GM19240 (cell line): ENCODE measurements at regions not wholly inside any gene's neighbourhood (a gene's known extent, or its start where the extent isn't known, plus 50 kb on each side); places are given as distances from the start of the nearest gene placed in this dataset.

Experiments used
- DNase-seq: peaks from one replicate; pipeline ENCODE4 v3.0.0; 2011; ENCODE audit warnings: low spot score; ENCODE audit not compliant: insufficient read length

- DNase-seq: no peak
Measured at GRCh38 chr15:98384328-98385029, 263.9 kb upstream of the IGF1R start.

- no peak for DNase-seq
Measured at GRCh38 chr15:98385752-98386381, 262.5 kb upstream of the IGF1R start.

GRCh38 chr15:98386561-98386960 lies 261.8 kb upstream of the IGF1R start:
- DNase-seq: no peak

GRCh38 chr15:98387866-98388265 lies 260.5 kb upstream of the IGF1R start:
- no peak for DNase-seq

- DNase-seq: no peak
Measured at GRCh38 chr15:98390946-98391530, 257.3 kb upstream of the IGF1R start.

DNA sequence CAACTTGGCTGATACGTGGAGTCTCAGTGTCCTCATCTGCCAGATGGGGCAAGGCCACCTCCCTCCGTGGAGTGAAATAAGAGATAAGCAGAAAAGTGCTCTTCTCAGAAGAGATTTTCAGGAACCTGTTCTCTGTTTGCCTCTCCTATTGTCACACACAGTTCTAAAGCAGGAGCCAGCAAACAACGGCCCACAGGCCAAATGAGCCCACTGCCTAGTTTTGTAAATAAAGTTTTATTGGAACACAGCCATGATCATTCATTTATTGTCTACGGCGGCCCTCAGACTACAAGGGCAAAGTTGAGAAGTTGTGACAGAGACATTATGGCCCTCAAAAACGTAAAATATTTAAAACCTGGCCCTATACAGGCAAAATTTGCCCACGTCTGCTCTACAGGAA lies 256.8 kb upstream of the IGF1R start:
- no peak for DNase-seq

GRCh38 chr15:98393471-98393870 lies 254.9 kb upstream of the IGF1R start:
- no peak for DNase-seq

DNA sequence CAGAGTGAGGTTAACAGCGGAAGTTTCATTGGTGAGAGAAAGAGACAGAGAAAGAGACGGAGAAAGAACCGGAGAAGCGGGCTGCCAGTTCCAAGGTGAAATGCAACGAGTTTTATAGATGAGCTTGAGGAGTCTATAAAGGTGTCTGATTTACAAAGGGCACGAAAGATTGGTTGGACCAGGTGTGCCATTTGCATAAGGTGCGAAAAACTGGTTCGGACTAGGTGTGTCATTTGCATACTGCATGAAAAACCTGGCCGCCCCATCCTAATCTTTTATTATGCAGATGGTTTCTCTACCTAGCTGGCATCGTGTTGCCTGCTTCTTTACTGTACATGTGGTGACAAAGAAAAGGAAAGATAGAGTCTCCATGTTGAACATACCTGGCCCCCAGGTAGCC lies 253.8 kb upstream of the IGF1R start:
- DNase-seq: no peak

DNA sequence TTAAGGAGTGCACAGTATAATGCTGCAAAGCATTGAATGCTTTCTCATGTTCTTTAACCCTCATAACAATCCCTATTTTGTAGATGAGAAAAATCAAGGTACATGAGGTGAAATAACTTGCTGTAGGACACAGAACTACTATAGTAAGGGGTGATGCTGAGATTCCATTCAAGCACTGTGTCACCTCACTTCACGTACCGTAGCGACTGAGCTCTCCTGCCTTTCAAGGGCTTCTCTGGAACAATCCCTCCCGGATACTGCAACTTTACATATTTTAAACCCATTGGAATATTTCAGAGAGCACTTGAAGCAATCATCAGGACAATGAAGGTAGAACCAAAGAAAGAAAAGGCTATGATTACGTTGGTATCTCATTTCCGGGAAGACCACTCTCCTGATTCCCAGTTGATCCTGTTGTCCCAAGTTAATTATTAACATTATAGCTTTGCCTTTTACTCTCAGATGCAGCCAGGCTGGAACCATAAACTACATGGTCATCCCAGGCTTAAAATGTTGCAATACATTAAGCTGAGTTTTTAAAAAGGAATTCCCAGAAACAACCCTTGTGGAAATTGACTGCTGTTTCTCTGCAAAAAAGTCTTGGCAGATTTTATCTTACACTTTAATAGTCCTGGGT lies 252.2 kb upstream of the IGF1R start:
- no peak for DNase-seq

GRCh38 chr15:98397419-98397818 lies 250.9 kb upstream of the IGF1R start:
- no peak for DNase-seq

DNA sequence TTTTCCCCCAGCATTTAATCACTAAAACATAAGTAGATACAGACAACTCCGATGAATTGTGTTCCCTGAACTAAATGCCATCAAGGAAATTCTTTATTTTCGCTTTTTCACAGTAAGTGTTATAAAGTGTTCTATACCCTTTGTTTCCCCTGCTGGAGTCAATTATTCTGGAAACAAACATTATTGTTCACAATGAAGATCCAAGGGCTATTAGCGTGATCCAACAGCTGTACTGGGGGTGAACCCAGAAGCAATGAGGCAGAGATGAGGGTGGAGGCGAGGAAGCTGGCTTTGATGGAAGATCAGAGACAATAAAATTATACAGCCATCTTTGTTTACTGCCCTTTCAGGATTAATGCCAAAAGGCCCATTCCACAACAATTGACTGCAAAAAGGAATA lies 250.3 kb upstream of the IGF1R start:
- DNase-seq: no peak

- DNase-seq: no peak
Measured at GRCh38 chr15:98398886-98399285, 249.5 kb upstream of the IGF1R start.

DNA sequence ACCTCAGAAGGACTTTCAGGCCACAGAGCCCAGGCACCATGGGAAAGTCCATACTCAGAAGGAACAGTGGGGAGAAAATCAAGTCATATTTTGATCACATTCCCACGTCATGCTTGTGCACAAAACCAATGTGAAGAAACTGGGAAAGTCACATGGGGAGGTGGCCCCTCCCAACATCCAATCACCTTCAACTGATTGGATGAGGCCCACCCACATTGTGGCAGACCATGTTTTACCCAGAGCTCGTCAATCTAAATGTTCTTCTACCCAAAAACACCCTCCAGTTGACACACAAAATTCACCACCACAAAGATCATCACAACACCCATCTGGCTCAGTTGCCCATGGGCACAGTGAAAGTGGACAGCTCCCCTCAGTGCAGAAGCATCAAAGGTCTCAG lies 248.2 kb upstream of the IGF1R start:
- DNase-seq: no peak

GRCh38 chr15:98401029-98401428 lies 247.3 kb upstream of the IGF1R start:
- no peak for DNase-seq

GRCh38 chr15:98402486-98402885 lies 245.9 kb upstream of the IGF1R start:
- no peak for DNase-seq

DNA sequence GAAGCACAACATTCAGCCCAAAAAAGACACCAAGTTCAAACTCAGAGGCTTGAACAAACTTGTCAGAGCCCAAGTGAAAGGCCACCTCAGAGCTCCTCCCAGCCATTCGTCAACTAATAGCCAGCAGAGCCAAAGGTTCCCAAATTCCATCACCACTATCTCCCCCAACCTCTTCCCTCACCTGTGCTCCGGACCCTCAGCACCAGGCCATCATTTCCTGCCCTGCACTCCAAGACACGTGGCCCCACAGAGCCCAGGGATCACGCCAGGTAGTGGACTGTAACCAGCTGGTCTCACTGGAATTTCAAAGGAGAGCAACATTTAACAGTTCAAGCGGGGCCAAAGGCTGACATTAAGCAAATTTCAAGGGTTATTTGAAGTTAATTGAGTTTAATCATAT lies 245.2 kb upstream of the IGF1R start:
- DNase-seq: no peak

DNA sequence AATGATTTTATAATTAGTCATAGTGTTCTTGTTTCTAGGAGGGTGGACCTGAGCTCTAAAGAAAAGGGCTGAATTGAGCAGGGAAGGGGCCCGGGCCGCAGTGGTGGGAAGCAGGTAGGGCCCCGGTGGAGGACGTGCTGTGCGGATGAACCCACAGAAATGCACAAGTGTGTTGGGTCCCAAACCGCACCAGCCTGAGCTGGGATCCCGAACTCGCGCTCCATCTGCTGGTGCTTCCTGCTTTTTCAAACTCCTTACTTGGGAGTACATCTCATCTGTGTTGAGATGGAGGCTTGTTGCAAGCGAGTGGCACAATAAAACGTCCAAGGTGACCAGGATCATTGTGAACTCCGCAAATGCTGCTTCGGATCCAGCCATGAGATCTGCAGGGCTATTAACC lies 244.8 kb upstream of the IGF1R start:
- DNase-seq: no peak

- DNase-seq: no peak
Measured at GRCh38 chr15:98405013-98405412, 243.3 kb upstream of the IGF1R start.

DNA sequence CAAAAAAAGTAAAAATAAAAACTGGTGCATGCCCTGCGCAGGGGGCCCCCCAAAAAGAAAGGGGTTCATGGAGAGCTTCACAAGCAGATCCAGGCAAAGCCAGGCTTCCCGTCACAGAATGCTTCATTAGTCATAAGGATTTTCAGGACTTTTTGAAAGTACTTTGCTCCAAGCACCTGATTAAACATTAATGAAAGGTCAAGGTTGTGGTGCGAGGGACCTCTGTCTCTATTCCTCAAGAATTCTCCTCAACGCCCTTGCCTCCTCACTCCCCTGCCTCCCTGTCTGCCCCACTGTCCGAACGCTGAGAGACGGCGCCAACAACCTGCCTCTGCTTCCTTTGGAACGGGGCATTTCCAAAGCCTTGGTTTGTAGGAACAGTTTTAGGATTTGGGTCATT lies 240.1 kb upstream of the IGF1R start:
- DNase-seq: no peak

DNA sequence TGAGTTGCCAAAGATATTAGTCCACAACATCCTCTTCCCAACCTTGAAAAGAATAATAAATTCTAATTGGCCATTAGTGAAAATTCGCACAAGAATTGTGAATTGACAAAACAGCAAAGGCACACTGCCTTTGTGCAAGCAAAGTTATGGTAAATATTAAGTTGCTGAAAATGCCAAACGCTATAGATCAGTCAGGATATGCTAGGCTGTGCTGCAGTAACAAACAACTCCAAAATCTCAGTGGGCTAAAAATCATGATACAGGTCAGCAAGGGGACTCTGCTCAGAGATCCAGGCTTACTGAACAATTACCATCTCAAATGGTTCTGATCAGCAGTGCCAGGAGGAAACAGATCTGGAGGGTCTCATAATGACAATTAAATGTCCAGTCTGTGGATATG lies 238.0 kb upstream of the IGF1R start:
- DNase-seq: no peak

GRCh38 chr15:98412852-98413251 lies 235.5 kb upstream of the IGF1R start:
- no peak for DNase-seq

DNA sequence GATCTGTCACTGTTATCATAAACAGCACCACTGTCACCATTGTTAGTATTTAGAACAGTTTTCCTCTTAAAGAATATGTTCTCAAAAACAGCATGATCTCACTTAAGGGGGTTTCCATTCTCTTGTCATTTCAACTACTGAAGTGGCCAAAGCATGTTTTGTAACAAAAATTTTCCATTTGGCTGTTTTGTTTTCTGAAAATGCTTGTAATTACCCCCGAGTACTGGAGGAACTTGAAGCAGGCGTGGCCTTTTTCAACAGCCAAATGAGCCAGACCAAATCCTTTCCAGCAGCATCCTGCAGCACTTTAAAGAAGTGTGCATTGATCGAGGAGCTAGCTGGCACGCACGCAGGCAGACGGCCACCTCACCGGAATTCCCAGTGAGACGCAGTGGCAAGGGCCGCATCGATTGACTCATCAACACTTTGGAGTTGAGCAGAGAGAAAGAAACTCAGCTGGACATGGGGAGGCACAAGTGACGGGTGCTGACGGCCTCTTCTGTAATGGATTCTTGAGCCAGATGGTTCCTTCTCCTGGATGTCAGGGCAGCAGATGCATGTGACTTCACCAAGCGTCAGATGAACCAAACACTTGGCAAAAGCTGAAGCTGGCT lies 234.3 kb upstream of the IGF1R start:
- no peak for DNase-seq
